ENCODE measurements at regions not wholly inside any gene's neighbourhood (a gene's known extent, or its start where the extent isn't known, plus 50 kb on each side); places are given as distances from the start of the nearest gene placed in this dataset.

DNA sequence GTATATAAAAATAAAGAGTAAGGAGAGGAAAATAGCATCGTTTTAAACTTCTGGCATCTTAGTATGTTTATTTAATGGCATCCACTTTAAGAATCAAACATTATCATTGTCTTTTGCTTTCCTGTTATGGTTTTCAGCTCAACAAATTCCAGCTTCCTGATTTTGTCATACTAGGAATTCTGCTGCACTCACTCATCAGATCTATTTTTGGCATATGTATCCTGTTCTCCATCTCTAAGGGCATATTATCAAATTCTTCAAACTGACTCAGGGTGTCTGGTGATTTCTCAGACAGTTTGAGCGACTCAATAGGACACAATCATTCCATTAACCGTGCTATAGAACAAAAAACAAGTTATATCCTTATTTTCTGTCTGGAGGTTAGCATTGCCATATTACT lies 248.5 kb upstream of the DIAPH2 start:
- no peak for DNase-seq (ENCODE audit: low read depth in 1 of 2, low spot score in 2 of 2)
- H2BK20ac ChIP-seq (ENCODE audit: low read length), result no peak overlapping the region
- POLR2A ChIA-PET (ENCODE audit: partially characterized antibody), result no interaction called here
- H3K4me3 ChIP-seq (ENCODE audit: extremely low read depth in 1 of 4, insufficient read depth in 2 of 4, low read depth in 3 of 4, low read length in 4 of 4), result no peak overlapping the region
- no peak overlapping the region for H3K9ac ChIP-seq (replicated peaks in 1 of 4; ENCODE audit: extremely low read depth in 1 of 4, low read depth in 3 of 4, low read length in 3 of 4)
- no peaks in the 10 kb centered on the region for H3K23me2 ChIP-seq (ENCODE audit: low read depth, low read length)
- H2BK5ac ChIP-seq (ENCODE audit: low read depth, low read length), result no peak overlapping the region
- H3K4ac ChIP-seq (replicated peaks; ENCODE audit: insufficient read length, low read depth, low read length), result no peak overlapping the region
- no peak overlapping the region for H2AFZ ChIP-seq (ENCODE audit: low read length)
- H3K23ac ChIP-seq (ENCODE audit: insufficient read length), result no peak overlapping the region
- H3K14ac ChIP-seq (ENCODE audit: insufficient read length), result no peak overlapping the region
- TF ChIP-seq POLR2AphosphoS5 (IDR thresholded peaks at IDR 0.05; ENCODE audit: low read depth, low read length), result no peak
- no peak for TF ChIP-seq GTF2F1 (IDR thresholded peaks at IDR 0.05; ENCODE audit: borderline replicate concordance, low read depth, low read length)
- TF ChIP-seq GABPA (IDR thresholded peaks at IDR 0.05; ENCODE audit: borderline replicate concordance, insufficient read depth, low read length), result no peak
- H4K20me1 ChIP-seq (replicated peaks in 1 of 2; ENCODE audit: control insufficient read depth in 1 of 2, insufficient read depth in 2 of 2, low read length in 2 of 2), result no peaks in the 10 kb centered on the region
- H2BK12ac ChIP-seq (ENCODE audit: low read depth, low read length), result no peak overlapping the region
- WGBS, 2 experiments (ENCODE audit: extremely low coverage in 1 of 2, insufficient coverage in 1 of 2, insufficient read length in 1 of 2, insufficient replicate concordance in 2 of 2, low coverage in 1 of 2, low lambda C conversion rate in 2 of 2, missing lambda C conversion rate in 1 of 2), result 91% methylated on average over 3 of the region's 3 CpGs; no CpG with 5 or more reads in 1 of the 2 experiments
- no peak overlapping the region for H3K27ac ChIP-seq (ENCODE audit: low read depth, low read length)
- H3K18ac ChIP-seq (ENCODE audit: extremely low read depth, low read length), result no peak overlapping the region
- H3K56ac ChIP-seq (replicated peaks; ENCODE audit: insufficient read length, low read depth, low read length), result no peak overlapping the region
- H3K4me1 ChIP-seq (replicated peaks in 1 of 4; ENCODE audit: control insufficient read depth in 3 of 4, insufficient read depth in 4 of 4, low read length in 3 of 4), result no peaks in the 10 kb centered on the region
- no peak for FAIRE-seq
- H3K79me1 ChIP-seq (ENCODE audit: low read depth, low read length), result no peaks in the 10 kb centered on the region
- H3K9me3 ChIP-seq (ENCODE audit: insufficient read depth in 2 of 2, low read depth in 1 of 2, low read length in 1 of 2), result no peaks in the 10 kb centered on the region
- H2AK5ac ChIP-seq (ENCODE audit: low read depth, low read length), result no peak overlapping the region
- no peak overlapping the region for H4K8ac ChIP-seq (ENCODE audit: extremely low read depth, insufficient read depth, low read length)
- H2BK15ac ChIP-seq (ENCODE audit: low read length), result no peak overlapping the region
- no peak overlapping the region for H3K4me2 ChIP-seq (ENCODE audit: insufficient read depth in 1 of 2, low read depth in 2 of 2, low read length in 2 of 2)
- no peak overlapping the region for H4K5ac ChIP-seq (ENCODE audit: insufficient read length, low read depth, low read length)
- no peaks in the 10 kb centered on the region for H3K36me3 ChIP-seq (ENCODE audit: control insufficient read depth in 2 of 4, insufficient read depth in 4 of 4, low read length in 3 of 4)
- no peak overlapping the region for H4K91ac ChIP-seq (replicated peaks; ENCODE audit: insufficient read length, low read length)
- no peak overlapping the region for H2BK120ac ChIP-seq (replicated peaks; ENCODE audit: low read depth, low read length)
- no peaks in the 10 kb centered on the region for H3K27me3 ChIP-seq (replicated peaks in 1 of 4; ENCODE audit: control insufficient read depth in 3 of 4, extremely low read depth in 1 of 4, insufficient read depth in 3 of 4, low read length in 3 of 4)
- CTCF ChIA-PET (ENCODE audit: partially characterized antibody), result no interaction called here
- H3K79me2 ChIP-seq (ENCODE audit: control insufficient read depth in 1 of 2, insufficient read depth in 2 of 2, low read length in 2 of 2), result no peaks in the 10 kb centered on the region
